ENCODE measurements at regions not wholly inside any gene's neighbourhood (a gene's known extent, or its start where the extent isn't known, plus 50 kb on each side); places are given as distances from the start of the nearest gene placed in this dataset.

DNA sequence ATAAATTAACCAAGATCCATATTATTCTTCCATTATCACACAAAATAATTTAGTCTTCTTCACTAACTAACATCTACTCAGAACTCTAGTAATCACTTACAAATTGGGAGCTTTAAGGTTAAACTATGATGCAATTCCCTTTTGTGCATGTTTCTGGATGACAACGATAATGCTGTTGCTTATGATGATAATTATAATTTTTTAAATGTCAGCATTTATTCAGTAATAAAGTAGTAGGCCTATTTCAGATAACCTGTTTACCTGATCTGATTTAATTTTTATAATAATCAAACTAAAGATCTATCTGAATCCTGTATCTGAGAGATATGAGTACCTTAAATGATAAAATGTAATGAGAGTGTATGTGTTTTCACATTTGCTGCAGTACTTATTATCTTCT lies 507.8 kb upstream of the GRID2 start:
- no peaks in the 10 kb centered on the region for H3K4me1 ChIP-seq
- H3K36me3 ChIP-seq, result no peaks in the 10 kb centered on the region
- no peak overlapping the region for H3K27ac ChIP-seq
- H3K9me3 ChIP-seq, result peaks cover 0 to 25% (median 0%) of the 10 kb centered on the region in 8 donors
- 80 to 95% (median 92%) methylated on average over 1 of the region's 1 CpG for WGBS, 5 donors
- intact Hi-C loops (cut with DNase I; ENCODE audit: low total_unique reads), result no loop called here
- H3K4me3 ChIP-seq, result no peak overlapping the region
- no peaks in the 10 kb centered on the region for H3K27me3 ChIP-seq (replicated peaks in 1 of 7)
- TF ChIP-seq POLR2A (IDR thresholded peaks at IDR 0.05) (no peak), POLR2AphosphoS5 (IDR thresholded peaks at IDR 0.05) (no peak), CTCF (IDR thresholded peaks at IDR 0.05 in 8 of 11, conservative IDR thresholded peaks at IDR 0.05 in 3 of 11) (no peak)
- DNase-seq, result no peak

- 60 to 80% (median 71%) methylated on average over 1 of the region's 1 CpG for WGBS, 5 donors
- DNase-seq, result no peak
- H3K27ac ChIP-seq, result no peak overlapping the region
- TF ChIP-seq CTCF (IDR thresholded peaks at IDR 0.05 in 8 of 11, conservative IDR thresholded peaks at IDR 0.05 in 3 of 11) (no peak), POLR2A (IDR thresholded peaks at IDR 0.05) (no peak), POLR2AphosphoS5 (IDR thresholded peaks at IDR 0.05) (no peak)
- no peaks in the 10 kb centered on the region for H3K27me3 ChIP-seq (replicated peaks in 1 of 7)
- intact Hi-C loops (cut with DNase I; ENCODE audit: low total_unique reads), result no loop called here
- H3K9me3 ChIP-seq, result peaks cover 0 to 7% (median 0%) of the 10 kb centered on the region in 8 donors
- no peaks in the 10 kb centered on the region for H3K36me3 ChIP-seq
- no peaks in the 10 kb centered on the region for H3K4me1 ChIP-seq
- H3K4me3 ChIP-seq, result no peak overlapping the region
Measured at GRCh38 chr4:91812319-91812718, 491.4 kb upstream of the GRID2 start.

- Histone ChIP-seq H3K27ac (no peak overlapping the region), H3K9me3 (peaks cover 0 to 71% (median 62%) of the 10 kb centered on the region in 8 donors), H3K27me3 (replicated peaks in 1 of 7) (no peaks in the 10 kb centered on the region), H3K36me3 (no peaks in the 10 kb centered on the region), H3K4me1 (no peaks in the 10 kb centered on the region), H3K4me3 (no peak overlapping the region)
- DNase-seq, result no peak
- 53 to 76% (median 62%) methylated on average over 1 of the region's 1 CpG for WGBS, 5 donors
- no peak for TF ChIP-seq CTCF (IDR thresholded peaks at IDR 0.05 in 8 of 11, conservative IDR thresholded peaks at IDR 0.05 in 3 of 11)
- no peak for TF ChIP-seq POLR2AphosphoS5 (IDR thresholded peaks at IDR 0.05)
- TF ChIP-seq POLR2A (IDR thresholded peaks at IDR 0.05), result no peak
- intact Hi-C loops (cut with DNase I; ENCODE audit: low total_unique reads), result no loop called here
Measured at GRCh38 chr4:91824773-91825172, 479.0 kb upstream of the GRID2 start.

DNA sequence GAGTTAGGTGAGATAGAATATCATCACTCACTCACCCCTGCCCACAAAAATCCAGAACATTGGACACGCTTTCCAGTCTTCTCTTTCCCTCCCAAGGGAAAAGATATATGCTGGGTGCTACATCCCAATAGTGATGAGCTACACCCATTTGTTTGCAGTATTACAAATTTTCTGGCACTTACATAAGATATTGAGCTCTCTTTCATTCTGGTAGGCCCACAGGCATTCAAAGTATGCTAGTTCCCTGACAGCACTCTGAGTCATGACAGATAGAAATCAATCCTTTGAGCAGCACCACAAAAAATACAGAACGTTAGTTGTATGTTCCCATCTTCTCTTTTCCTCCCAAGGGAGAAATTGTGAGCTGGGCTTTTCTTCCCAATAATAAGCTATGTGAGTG lies 477.6 kb upstream of the GRID2 start:
- H3K27me3 ChIP-seq (replicated peaks in 1 of 7), result no peaks in the 10 kb centered on the region
- no peak for DNase-seq
- no peak overlapping the region for H3K4me3 ChIP-seq
- H3K27ac ChIP-seq, result no peak overlapping the region
- peaks cover 0 to 66% (median 57%) of the 10 kb centered on the region in 8 donors for H3K9me3 ChIP-seq
- TF ChIP-seq CTCF (IDR thresholded peaks at IDR 0.05 in 8 of 11, conservative IDR thresholded peaks at IDR 0.05 in 3 of 11) (no peak), POLR2A (IDR thresholded peaks at IDR 0.05) (no peak), POLR2AphosphoS5 (IDR thresholded peaks at IDR 0.05) (no peak)
- intact Hi-C loops (cut with DNase I; ENCODE audit: low total_unique reads), result no loop called here
- WGBS, 5 donors, result 72 to 94% (median 82%) methylated on average over 2 of the region's 2 CpGs
- H3K4me1 ChIP-seq, result no peaks in the 10 kb centered on the region
- H3K36me3 ChIP-seq, result no peaks in the 10 kb centered on the region

Measured in spleen (tissue), 11 donors.